Endodermal cell (in vitro differentiated cells): ENCODE measurements at regions not wholly inside any gene's neighbourhood (a gene's known extent, or its start where the extent isn't known, plus 50 kb on each side); places are given as distances from the start of the nearest gene placed in this dataset.

Experiments used
- DNase-seq: peaks from one replicate; pipeline ENCODE4 v3.0.0-alpha.2; 2017
- H3K27ac ChIP-seq: 2 replicates; pipeline ENCODE4 v1.5.1; 2013; ENCODE audit warnings: mild to moderate bottlenecking, low read depth, low read length, moderate library complexity
- H3K27me3 ChIP-seq: 2 replicates; pipeline ENCODE4 v1.6.1; 2013; ENCODE audit warnings: mild to moderate bottlenecking, low read length, moderate library complexity; ENCODE audit not compliant: insufficient read depth, control insufficient read depth, poor library complexity, severe bottlenecking
- H3K36me3 ChIP-seq: 2 replicates; pipeline ENCODE4 v1.7.0; 2013; ENCODE audit warnings: mild to moderate bottlenecking, low read length, moderate library complexity; ENCODE audit not compliant: control insufficient read depth, insufficient read depth
- H3K4me1 ChIP-seq: one replicate; pipeline ENCODE4 v1.7.0; 2013; ENCODE audit warnings: low read length; ENCODE audit not compliant: control insufficient read depth, insufficient read depth
- H3K4me3 ChIP-seq: 2 replicates; pipeline ENCODE4 v1.5.1; 2013; ENCODE audit warnings: mild to moderate bottlenecking, low read length, moderate library complexity
- H3K9ac ChIP-seq: 2 replicates; pipeline ENCODE4 v1.6.1; 2013; ENCODE audit warnings: mild to moderate bottlenecking, low read length, moderate library complexity; ENCODE audit not compliant: poor library complexity, severe bottlenecking; ENCODE audit errors: extremely low read depth
- H3K9me3 ChIP-seq: 2 replicates; pipeline ENCODE4 v1.6.1; 2013; ENCODE audit warnings: mild to moderate bottlenecking, low read length, moderate library complexity; ENCODE audit not compliant: control insufficient read depth
- H3K27ac Mint-ChIP-seq: 2 replicates; pipeline ENCODE4 v1.8.0; 2020; ENCODE audit warnings: mixed read lengths
- H3K27me3 Mint-ChIP-seq: 2 replicates; pipeline ENCODE4 v1.8.0; 2021; ENCODE audit warnings: mild to moderate bottlenecking, mixed read lengths; ENCODE audit not compliant: insufficient read depth
- H3K36me3 Mint-ChIP-seq: 2 replicates; pipeline ENCODE4 v1.8.0; 2020; ENCODE audit warnings: low read depth, mixed read lengths
- H3K4me1 Mint-ChIP-seq: 2 replicates; pipeline ENCODE4 v1.8.0; 2020; ENCODE audit warnings: mixed read lengths
- H3K4me3 Mint-ChIP-seq: 2 replicates; pipeline ENCODE4 v1.8.0; 2020; ENCODE audit warnings: mild to moderate bottlenecking, moderate library complexity, mixed read lengths
- H3K9me3 Mint-ChIP-seq: 2 replicates; pipeline ENCODE4 v1.8.0; 2020; ENCODE audit warnings: mild to moderate bottlenecking, mixed read lengths
- WGBS, 2 experiments: methylation state at CpG; one replicate each; pipeline versions ENCODE4 v1.1.5 to v1.1.7; 2013; ENCODE audit warnings: missing lambda C conversion rate in 2 of 2, mixed read lengths in 1 of 2; ENCODE audit not compliant: insufficient coverage in 1 of 2, insufficient read length in 1 of 2; 5-methylcytosine and 5-hydroxymethylcytosine counted together
- TF ChIP-seq, protein P1 (sequence below): fragments of 200-600 bp; sonication (generic); conservative IDR thresholded peaks from 2 replicates; pipeline ENCODE4 v1.5.0; 2021; ENCODE audit warnings: antibody characterized with exemption, mild to moderate bottlenecking

DNA sequence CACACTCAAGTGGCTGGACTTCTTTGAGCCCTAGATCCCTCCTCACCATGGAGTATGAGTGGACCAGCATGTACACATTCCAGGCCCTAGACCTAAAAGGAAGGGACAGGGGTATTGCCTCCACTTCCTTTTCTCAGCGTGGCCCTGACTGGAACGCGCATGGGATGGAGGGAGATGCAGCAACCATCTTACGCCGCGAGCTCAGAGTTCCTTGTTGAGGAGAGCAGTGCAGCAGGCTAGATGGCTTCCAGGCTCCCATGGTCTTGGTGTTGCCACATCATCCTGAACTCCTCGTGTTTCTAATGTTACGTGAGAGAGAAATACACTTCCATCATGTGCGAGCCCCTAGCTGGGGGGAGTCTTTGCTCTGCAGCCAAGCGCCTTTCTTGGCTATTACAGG is 61.8 kb upstream of the DIO3 start:
- peak; percentile 9 for DNase-seq

DNA sequence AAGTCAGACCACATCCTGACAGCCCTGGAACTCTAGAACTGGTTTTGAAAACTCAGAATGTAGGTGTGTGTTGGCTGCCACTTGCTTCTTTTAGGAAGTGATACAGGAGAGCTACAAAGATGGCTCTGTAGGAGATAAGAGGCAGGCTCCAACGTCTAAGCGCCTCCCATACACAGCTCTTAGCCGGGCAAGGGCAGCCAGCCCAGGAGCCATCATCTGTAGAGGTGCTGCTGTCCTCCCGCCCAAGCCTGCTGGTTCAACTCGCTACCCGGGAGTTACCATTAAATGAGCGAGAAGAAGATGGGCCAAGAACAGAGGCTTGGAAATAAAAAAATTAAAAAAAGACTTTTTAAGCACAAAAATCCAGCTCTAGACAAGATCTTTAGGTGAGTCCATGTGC is 61.2 kb upstream of the DIO3 start:
- no peak overlapping the region for H3K27ac Mint-ChIP-seq
- H3K9me3 Mint-ChIP-seq = peaks cover 12% of the 10 kb centered on the region
- WGBS, 2 experiments = 83 to 93% methylated on average over 7 of the region's 7 CpGs
- Histone ChIP-seq H3K36me3 (no peaks in the 10 kb centered on the region), H3K27ac (no peak overlapping the region), H3K27me3 (no peaks in the 10 kb centered on the region), H3K4me1 (no peaks in the 10 kb centered on the region), H3K4me3 (no peak overlapping the region), H3K9me3 (no peaks in the 10 kb centered on the region), H3K9ac (no peak overlapping the region)
- peaks cover 12% of the 10 kb centered on the region for H3K27me3 Mint-ChIP-seq
- TF ChIP-seq, protein P1, sequence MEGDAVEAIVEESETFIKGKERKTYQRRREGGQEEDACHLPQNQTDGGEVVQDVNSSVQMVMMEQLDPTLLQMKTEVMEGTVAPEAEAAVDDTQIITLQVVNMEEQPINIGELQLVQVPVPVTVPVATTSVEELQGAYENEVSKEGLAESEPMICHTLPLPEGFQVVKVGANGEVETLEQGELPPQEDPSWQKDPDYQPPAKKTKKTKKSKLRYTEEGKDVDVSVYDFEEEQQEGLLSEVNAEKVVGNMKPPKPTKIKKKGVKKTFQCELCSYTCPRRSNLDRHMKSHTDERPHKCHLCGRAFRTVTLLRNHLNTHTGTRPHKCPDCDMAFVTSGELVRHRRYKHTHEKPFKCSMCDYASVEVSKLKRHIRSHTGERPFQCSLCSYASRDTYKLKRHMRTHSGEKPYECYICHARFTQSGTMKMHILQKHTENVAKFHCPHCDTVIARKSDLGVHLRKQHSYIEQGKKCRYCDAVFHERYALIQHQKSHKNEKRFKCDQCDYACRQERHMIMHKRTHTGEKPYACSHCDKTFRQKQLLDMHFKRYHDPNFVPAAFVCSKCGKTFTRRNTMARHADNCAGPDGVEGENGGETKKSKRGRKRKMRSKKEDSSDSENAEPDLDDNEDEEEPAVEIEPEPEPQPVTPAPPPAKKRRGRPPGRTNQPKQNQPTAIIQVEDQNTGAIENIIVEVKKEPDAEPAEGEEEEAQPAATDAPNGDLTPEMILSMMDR = no peak
- H3K4me1 Mint-ChIP-seq = peaks cover 15% of the 10 kb centered on the region
- H3K36me3 Mint-ChIP-seq = no peaks in the 10 kb centered on the region
- peak; percentile 4 for DNase-seq
- H3K4me3 Mint-ChIP-seq = no peak overlapping the region

More for the DNA sequence above, 61.8 kb upstream of the DIO3 start:
- Histone ChIP-seq H3K4me3 (no peak overlapping the region), H3K9me3 (no peaks in the 10 kb centered on the region), H3K27me3 (no peaks in the 10 kb centered on the region), H3K27ac (no peak overlapping the region), H3K36me3 (no peaks in the 10 kb centered on the region), H3K4me1 (no peaks in the 10 kb centered on the region), H3K9ac (no peak overlapping the region)
- peaks cover 12% of the 10 kb centered on the region for H3K27me3 Mint-ChIP-seq
- no peak overlapping the region for H3K4me3 Mint-ChIP-seq
- no peaks in the 10 kb centered on the region for H3K36me3 Mint-ChIP-seq
- peaks cover 12% of the 10 kb centered on the region for H3K9me3 Mint-ChIP-seq
- no peak overlapping the region for H3K27ac Mint-ChIP-seq
- TF ChIP-seq, protein P1 = no peak
- peaks cover 15% of the 10 kb centered on the region for H3K4me1 Mint-ChIP-seq
- 96 to 97% methylated on average over 9 to 10 of the region's 10 CpGs for WGBS, 2 experiments

DNA sequence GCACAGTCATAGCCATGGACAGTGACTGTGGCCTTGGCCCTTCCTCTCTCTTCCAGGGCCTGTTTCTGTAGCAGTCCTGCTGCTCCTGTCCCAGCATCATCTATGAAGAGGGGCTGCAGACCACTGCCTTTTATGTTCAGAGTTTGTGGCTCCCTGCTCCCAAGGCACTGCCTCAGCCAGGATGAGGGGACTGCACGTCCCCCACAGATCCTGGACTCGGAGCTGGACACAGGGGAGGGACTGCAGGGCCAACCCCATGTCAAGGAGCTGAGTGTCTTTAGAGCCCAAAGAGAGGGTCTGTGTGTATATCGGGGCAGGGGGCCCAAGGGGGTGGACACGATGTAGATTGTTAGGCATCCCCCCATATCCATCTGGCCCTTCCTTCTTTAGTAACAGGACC is 60.6 kb upstream of the DIO3 start:
- H3K4me1 Mint-ChIP-seq = peaks cover 15% of the 10 kb centered on the region
- H3K27ac Mint-ChIP-seq = no peak overlapping the region
- no peaks in the 10 kb centered on the region for H3K36me3 Mint-ChIP-seq
- peaks cover 12% of the 10 kb centered on the region for H3K27me3 Mint-ChIP-seq
- TF ChIP-seq, protein P1 = no peak
- H3K4me1 ChIP-seq = no peaks in the 10 kb centered on the region
- no peak overlapping the region for H3K4me3 ChIP-seq
- H3K27me3 ChIP-seq = no peaks in the 10 kb centered on the region
- no peak overlapping the region for H3K27ac ChIP-seq
- H3K9me3 ChIP-seq = no peaks in the 10 kb centered on the region
- H3K9ac ChIP-seq = no peak overlapping the region
- no peaks in the 10 kb centered on the region for H3K36me3 ChIP-seq
- peaks cover 12% of the 10 kb centered on the region for H3K9me3 Mint-ChIP-seq
- WGBS, 2 experiments = 87 to 93% methylated on average over 2 to 4 of the region's 4 CpGs
- H3K4me3 Mint-ChIP-seq = no peak overlapping the region
- peak; percentile 14 for DNase-seq
